Common myeloid progenitor, CD34-positive (primary cell): ENCODE measurements at regions not wholly inside any gene's neighbourhood (a gene's known extent, or its start where the extent isn't known, plus 50 kb on each side); places are given as distances from the start of the nearest gene placed in this dataset.

Experiments
- CTCF ChIA-PET: fragments of 350-600 bp; sonication (Branson Sonifier 250); formaldehyde crosslinking; loops from one replicate; lab custom pipeline; 2021; ENCODE audit warnings: antibody characterized with exemption; lab: Charles Lee
- POLR2A ChIA-PET: fragments of 350-600 bp; sonication (Branson Sonifier 250); formaldehyde crosslinking; loops from one replicate; lab custom pipeline; 2021; ENCODE audit warnings: antibody characterized with exemption; lab: Charles Lee
- DNase-seq, 3 donors: peaks; one replicate each; pipeline versions ENCODE4 v3.0.0 to v3.0.0-alpha.2; 2013
- H3K27ac ChIP-seq, 2 experiments: 1 replicate in 1 of 2; 2 replicates in 1 of 2; pipeline ENCODE4 v1.7.0; 2013; ENCODE audit warnings: inconsistent platforms in 2 of 2, low read length in 2 of 2, mild to moderate bottlenecking in 2 of 2, low read depth in 1 of 2, moderate library complexity in 1 of 2; ENCODE audit not compliant: severe bottlenecking in 2 of 2, insufficient read depth in 1 of 2, poor library complexity in 1 of 2
- H3K27me3 ChIP-seq, 5 experiments: replicated peaks in 2 of 5; 1 replicate in 3 of 5; 2 replicates in 2 of 5; pipeline versions ENCODE4 v1.6.1 to v1.7.0; 2013; ENCODE audit warnings: low read length in 4 of 5, mild to moderate bottlenecking in 2 of 5, moderate library complexity in 2 of 5, inconsistent platforms in 1 of 5; ENCODE audit not compliant: insufficient read depth in 5 of 5, control insufficient read depth in 4 of 5
- H3K36me3 ChIP-seq, 4 experiments: 1 replicate in 2 of 4; 2 replicates in 2 of 4; pipeline versions ENCODE4 v1.6.1 to v1.7.0; 2013; ENCODE audit warnings: low read length in 3 of 4, control low read depth in 1 of 4, mild to moderate bottlenecking in 1 of 4; ENCODE audit not compliant: control insufficient read depth in 4 of 4, insufficient read depth in 4 of 4
- H3K4me1 ChIP-seq, 4 experiments: 1 replicate in 3 of 4; 2 replicates in 1 of 4; pipeline versions ENCODE4 v1.6.1 to v1.7.1; 2013; ENCODE audit warnings: low read length in 3 of 4, mild to moderate bottlenecking in 3 of 4, control low read depth in 1 of 4, inconsistent platforms in 1 of 4, moderate library complexity in 1 of 4; ENCODE audit not compliant: control insufficient read depth in 4 of 4, insufficient read depth in 4 of 4; ENCODE audit errors: control extremely low read depth in 1 of 4
- H3K4me3 ChIP-seq, 7 experiments: 1 replicate in 4 of 7; 2 replicates in 3 of 7; pipeline versions ENCODE4 v1.5.1 to v1.7.0; 2013; ENCODE audit warnings: mild to moderate bottlenecking in 7 of 7, low read length in 6 of 7, moderate library complexity in 6 of 7, inconsistent platforms in 2 of 7, low read depth in 2 of 7, control low read depth in 1 of 7; ENCODE audit not compliant: insufficient read depth in 4 of 7, control insufficient read depth in 1 of 7; ENCODE audit errors: extremely low read depth in 1 of 7
- H3K9me3 ChIP-seq, 5 experiments: 1 replicate in 4 of 5; 2 replicates in 1 of 5; pipeline versions ENCODE4 v1.6.1 to v1.7.1; 2013; ENCODE audit warnings: low read length in 4 of 5, mild to moderate bottlenecking in 2 of 5, inconsistent platforms in 1 of 5, low read depth in 1 of 5, moderate library complexity in 1 of 5; ENCODE audit not compliant: control insufficient read depth in 4 of 5, insufficient read depth in 2 of 5; ENCODE audit errors: control extremely low read depth in 1 of 5
- WGBS: methylation state at CpG from one replicate; pipeline ENCODE4 v1.1.5; 2013; ENCODE audit not compliant: insufficient coverage; 5-methylcytosine and 5-hydroxymethylcytosine counted together

DNA sequence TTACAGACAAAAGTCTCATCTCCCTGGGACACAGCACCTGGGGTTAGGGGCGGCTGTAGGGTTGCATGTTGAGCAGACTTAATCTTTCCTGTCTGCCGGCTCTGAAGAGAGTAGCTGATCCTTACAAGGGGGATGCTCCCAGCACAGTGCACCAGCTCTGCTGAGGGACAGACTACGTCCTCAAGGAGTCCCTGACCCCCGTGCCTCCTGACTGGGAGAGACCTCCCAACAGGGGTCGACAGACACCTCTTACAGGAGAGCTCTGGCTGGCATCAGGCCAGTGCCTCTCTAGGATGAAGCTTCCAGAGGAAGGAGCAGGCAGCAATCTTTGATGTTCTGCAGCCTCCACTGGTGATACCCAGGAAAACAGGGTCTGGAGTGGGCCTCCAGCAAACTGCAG lies 506.0 kb upstream of the FMR1 start:
- Histone ChIP-seq H3K36me3 (no peaks in the 10 kb centered on the region), H3K27me3 (no peaks in the 10 kb centered on the region), H3K4me3 (no peak overlapping the region), H3K9me3 (no peaks in the 10 kb centered on the region), H3K27ac (no peak overlapping the region), H3K4me1 (no peaks in the 10 kb centered on the region)
- DNase-seq = no peak
- ChIA-PET CTCF (no interaction called here), POLR2A (no interaction called here)
- WGBS = 86% methylated on average over 5 of the region's 5 CpGs

DNA sequence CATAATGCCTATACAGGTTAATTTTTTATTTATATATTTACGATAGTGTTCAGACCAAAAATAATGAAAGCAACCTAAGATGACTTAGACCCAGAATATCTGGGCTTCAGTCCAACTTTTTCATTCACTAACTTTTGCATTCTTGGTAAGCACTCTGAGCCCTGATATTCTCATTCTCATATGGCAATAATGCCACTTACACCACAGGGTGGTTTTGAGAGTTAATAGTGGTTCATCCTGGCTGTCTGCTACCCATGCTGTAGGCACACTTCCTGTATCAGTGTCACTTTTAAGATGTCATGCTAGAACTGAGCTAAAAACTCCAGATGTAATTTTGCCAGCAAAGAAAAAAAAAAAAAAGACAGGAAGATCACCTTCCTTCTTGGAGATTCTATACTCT lies 508.7 kb upstream of the FMR1 start:
- Histone ChIP-seq H3K27ac (no peak overlapping the region), H3K4me1 (no peaks in the 10 kb centered on the region), H3K27me3 (no peaks in the 10 kb centered on the region), H3K9me3 (no peaks in the 10 kb centered on the region), H3K4me3 (no peak overlapping the region), H3K36me3 (no peaks in the 10 kb centered on the region)
- WGBS = no CpG with 5 or more reads among the region's 1 CpG
- ChIA-PET POLR2A (no interaction called here), CTCF (no interaction called here)
- DNase-seq = no peak

DNA sequence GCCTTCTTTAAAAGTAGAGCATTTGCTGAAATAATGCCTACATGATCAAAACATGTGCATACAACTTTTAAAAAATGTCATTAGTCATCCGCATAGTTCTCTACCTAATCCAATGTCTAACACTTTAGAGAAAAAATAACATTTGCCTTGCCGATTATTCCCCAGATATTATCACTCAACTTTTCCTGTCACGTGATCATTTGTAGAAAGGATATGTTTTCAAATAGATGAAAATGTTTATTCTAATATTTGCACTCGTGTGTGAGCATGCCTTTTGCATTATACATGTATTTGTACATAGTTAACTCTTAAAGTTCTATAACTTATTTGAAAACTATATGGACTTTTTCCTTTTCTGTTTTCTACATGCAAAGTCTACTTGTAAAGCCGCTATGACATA lies 533.0 kb upstream of the FMR1 start:
- H3K36me3 ChIP-seq = no peaks in the 10 kb centered on the region
- DNase-seq = no peak
- POLR2A ChIA-PET = no interaction called here
- no peak overlapping the region for H3K27ac ChIP-seq
- H3K27me3 ChIP-seq = no peaks in the 10 kb centered on the region
- no peaks in the 10 kb centered on the region for H3K4me1 ChIP-seq
- CTCF ChIA-PET = no interaction called here
- no peaks in the 10 kb centered on the region for H3K9me3 ChIP-seq
- H3K4me3 ChIP-seq = no peak overlapping the region
- 83% methylated on average over 2 of the region's 5 CpGs for WGBS

DNA sequence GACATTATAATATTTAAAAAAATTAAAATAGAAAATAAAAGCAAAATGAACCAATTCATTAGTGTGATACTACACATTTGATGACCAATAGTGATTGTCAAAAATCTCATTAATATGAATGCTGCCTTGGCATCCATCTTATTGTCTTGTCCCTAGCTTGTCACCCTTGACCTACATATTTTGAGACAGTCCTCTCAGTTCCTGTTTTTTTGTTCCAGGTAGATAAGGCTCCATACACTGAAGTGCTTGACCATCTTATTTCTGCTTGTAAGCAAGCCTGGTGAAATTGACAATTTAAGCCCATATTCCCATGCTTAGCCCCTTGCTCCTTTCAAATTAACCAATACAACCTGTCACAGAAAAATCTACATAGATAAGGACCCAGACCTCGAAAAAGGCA lies 534.0 kb upstream of the FMR1 start:
- 44% methylated on average over 1 of the region's 1 CpG for WGBS
- H3K36me3 ChIP-seq = no peaks in the 10 kb centered on the region
- ChIA-PET CTCF (no interaction called here), POLR2A (no interaction called here)
- H3K27me3 ChIP-seq = no peaks in the 10 kb centered on the region
- no peaks in the 10 kb centered on the region for H3K9me3 ChIP-seq
- no peaks in the 10 kb centered on the region for H3K4me1 ChIP-seq
- no peak overlapping the region for H3K27ac ChIP-seq
- DNase-seq = no peak
- H3K4me3 ChIP-seq = no peak overlapping the region

DNA sequence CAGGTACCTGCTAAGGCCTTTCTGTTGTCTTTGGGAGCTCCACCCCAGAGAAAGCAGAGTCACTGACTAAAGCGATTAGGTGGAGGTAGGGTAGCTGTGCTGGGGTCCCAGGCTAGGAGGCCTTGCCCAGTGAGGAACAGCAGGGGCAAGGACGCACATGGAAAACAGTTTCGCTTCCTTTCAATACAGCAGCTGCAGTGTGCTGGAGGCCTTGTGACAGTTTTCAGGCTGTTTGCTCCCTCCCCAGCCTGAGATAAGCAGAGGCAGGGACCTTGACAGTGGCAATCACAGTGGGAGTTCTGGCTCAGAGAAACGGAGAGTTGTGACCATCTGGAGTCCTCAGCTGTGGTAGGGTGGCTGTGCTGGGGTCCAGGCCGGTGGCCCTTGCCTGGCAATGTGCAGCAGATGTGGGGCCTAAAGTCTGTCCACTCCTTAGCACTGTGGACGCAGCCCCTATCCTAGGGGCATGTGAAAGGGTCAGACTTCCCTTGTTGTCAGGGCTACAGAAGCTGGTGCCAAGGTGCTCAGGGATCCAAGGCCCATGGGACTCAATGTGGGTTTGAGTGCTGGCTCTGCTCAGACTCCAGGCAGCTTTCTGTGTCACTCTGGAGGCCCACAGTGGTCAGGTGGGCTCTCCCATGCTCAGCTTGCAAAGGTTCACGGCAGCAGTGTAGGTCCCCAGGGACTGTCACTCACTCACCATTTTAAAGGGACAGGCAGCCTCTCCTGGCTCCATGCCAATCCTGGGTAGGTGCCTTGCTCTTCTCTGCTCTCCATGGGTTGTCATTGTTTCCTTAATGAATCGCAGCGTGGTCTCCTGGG lies 534.9 kb upstream of the FMR1 start:
- no peaks in the 10 kb centered on the region for H3K4me1 ChIP-seq
- ChIA-PET CTCF (no interaction called here), POLR2A (no interaction called here)
- no peaks in the 10 kb centered on the region for H3K27me3 ChIP-seq
- no peak overlapping the region for H3K4me3 ChIP-seq
- no peaks in the 10 kb centered on the region for H3K9me3 ChIP-seq
- H3K27ac ChIP-seq = no peak overlapping the region
- 78% methylated on average over 8 of the region's 9 CpGs for WGBS
- no peak for DNase-seq
- H3K36me3 ChIP-seq = no peaks in the 10 kb centered on the region

DNA sequence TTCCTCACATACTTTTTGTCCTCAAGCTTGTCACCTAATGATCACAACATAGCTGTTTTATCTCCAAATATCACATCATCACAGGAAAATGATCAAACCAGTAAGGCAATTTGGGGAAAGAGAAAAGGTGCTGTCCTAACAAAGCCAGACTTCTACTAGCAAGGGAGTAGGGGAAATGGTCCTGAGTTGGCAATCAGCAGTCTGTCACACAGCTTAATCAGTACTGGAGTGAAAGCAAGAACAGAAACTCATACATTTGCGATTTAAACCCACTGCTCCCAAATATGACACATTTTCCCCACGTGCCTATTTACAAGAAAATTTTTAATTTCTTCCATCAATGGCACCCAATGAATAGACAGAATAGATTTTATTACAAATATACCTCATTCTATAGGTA lies 546.8 kb upstream of the FMR1 start:
- Histone ChIP-seq H3K27me3 (no peaks in the 10 kb centered on the region), H3K9me3 (no peaks in the 10 kb centered on the region), H3K36me3 (no peaks in the 10 kb centered on the region), H3K4me1 (no peaks in the 10 kb centered on the region), H3K27ac (no peak overlapping the region), H3K4me3 (no peak overlapping the region)
- ChIA-PET POLR2A (no interaction called here), CTCF (no interaction called here)
- no peak for DNase-seq
- no CpG with 5 or more reads among the region's 2 CpGs for WGBS

DNA sequence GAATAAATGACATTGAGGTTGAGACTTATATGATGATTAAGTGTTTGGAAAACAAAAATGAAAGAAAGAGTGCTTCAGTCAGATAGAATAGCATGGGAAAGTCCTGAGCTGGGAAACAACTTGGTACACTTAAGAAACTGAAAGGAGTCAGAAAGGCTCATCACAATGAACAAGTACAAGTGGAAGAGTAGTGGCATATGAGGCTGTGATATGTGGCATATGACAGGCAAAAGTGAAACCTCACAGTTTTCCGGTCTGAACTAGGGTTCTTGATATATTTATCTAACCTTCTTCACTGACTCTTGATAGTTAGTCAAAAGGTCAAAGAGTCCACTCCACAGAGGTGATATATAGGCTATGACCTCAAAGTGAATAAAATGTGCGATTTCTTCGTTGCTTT lies 537.1 kb upstream of the CXorf51A start:
- Histone ChIP-seq H3K27ac (no peak overlapping the region), H3K4me1 (no peaks in the 10 kb centered on the region), H3K4me3 (no peak overlapping the region), H3K36me3 (no peaks in the 10 kb centered on the region), H3K27me3 (no peaks in the 10 kb centered on the region), H3K9me3 (no peaks in the 10 kb centered on the region)
- CTCF ChIA-PET = no interaction called here
- DNase-seq = no peak
- POLR2A ChIA-PET = no interaction called here
- WGBS = 71% methylated on average over 2 of the region's 3 CpGs
